HG03064 (cell line): ENCODE measurements at regions not wholly inside any gene's neighbourhood (a gene's known extent, or its start where the extent isn't known, plus 50 kb on each side); places are given as distances from the start of the nearest gene placed in this dataset.

ENCODE experiments used
- ATAC-seq: cut with Tn5 transposase; IDR thresholded peaks from one replicate; pipeline ENCODE4 v1.9.1; 2021; ENCODE audit warnings: low read depth; ENCODE audit not compliant: unreplicated experiment

DNA sequence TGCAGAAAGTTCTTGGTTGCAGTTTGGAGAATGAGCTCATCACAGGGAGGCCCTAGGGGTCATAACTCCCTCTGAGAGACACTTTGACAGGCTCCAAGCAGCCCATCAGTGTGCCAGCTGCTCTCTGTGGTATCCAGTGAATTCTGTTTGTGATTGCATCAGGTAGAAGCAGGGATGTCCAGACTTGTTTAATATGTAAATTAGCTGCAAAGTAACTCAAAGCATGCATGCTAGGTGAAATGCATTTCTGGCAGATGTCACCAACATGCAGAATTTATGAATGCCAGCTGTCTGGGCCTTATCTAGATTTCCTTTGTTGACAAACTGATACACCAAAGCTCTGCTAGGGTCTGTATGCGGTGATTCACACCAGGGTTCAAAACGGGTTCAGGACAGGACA is 123.6 kb upstream of the MTNR1B start:
- ATAC-seq = no peak

GRCh38 chr11:92846491-92847125 is 122.8 kb upstream of the MTNR1B start:
- no peak for ATAC-seq

- ATAC-seq = no peak
Observed at GRCh38 chr11:92848578-92848977, 120.9 kb upstream of the MTNR1B start.

DNA sequence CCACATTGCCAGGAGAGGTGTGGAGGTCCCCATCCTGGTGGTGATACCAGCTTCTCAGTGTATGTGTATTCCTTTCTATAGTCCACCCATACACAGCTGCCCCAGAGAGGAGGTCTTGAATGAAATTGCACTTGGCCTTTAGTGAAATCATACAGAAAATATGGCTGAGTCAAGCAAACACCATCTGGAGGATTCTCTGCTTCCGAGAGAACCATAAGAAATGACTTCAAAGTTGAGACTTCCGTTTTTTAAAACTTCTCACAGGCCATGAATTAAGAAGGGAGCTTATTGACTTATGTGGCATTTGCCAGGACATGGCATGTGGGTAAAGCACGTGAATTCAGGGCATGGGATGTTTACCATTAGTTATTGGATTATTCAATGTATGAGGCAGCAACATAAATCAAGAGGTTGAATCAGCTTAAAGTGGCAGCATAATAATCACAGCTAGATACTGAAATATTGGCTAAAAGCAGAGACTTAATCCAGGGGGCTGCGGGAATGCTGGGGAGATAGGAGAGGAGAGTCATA is 119.1 kb upstream of the MTNR1B start:
- ATAC-seq = no peak

- no peak for ATAC-seq
Observed at GRCh38 chr11:92852229-92852628, 117.2 kb upstream of the MTNR1B start.

GRCh38 chr11:92852946-92853345 is 116.5 kb upstream of the MTNR1B start:
- no peak for ATAC-seq

- ATAC-seq = no peak
Observed at GRCh38 chr11:92854162-92854561, 115.3 kb upstream of the MTNR1B start.

GRCh38 chr11:92854952-92855351 is 114.5 kb upstream of the MTNR1B start:
- ATAC-seq = no peak

DNA sequence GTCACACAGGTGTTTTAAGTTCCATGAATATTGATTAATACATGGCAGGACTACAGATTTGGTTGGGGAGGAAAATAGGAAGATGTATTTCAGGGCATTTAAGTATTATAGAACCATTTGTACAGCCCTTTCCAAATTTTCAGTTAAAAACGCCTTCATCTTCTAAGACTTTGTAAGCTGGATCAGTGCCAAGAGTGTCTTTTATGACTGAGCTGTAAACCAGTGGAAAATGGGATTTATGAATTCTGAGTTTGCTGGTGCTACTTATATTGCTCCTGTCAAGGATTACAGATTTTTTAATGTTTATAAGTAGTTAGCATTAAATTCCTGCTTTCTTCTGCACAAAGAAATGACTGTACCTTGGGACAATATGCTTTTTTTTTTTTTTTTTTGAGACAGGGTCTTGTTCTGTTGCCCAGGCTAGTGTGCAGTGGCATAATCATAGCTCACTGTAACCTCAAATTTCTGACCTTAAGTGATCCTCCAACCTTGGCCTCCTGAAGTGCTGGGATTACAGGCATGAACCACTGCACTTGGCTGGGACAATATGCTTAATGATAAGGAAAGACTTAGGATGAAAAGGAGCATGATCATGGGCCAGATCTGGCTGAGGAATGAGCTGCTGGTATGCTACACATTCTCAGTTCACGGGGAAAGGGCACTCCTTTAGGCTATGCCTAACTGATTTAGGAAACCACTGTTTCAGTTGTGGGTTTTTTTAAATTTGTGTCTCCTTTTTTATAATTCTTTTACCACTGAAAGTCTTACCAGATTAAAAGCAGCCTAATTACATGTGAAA is 113.6 kb upstream of the MTNR1B start:
- no peak for ATAC-seq

GRCh38 chr11:92857407-92857806 is 112.0 kb upstream of the MTNR1B start:
- ATAC-seq = no peak

GRCh38 chr11:92859156-92859690 is 110.2 kb upstream of the MTNR1B start:
- ATAC-seq = no peak

DNA sequence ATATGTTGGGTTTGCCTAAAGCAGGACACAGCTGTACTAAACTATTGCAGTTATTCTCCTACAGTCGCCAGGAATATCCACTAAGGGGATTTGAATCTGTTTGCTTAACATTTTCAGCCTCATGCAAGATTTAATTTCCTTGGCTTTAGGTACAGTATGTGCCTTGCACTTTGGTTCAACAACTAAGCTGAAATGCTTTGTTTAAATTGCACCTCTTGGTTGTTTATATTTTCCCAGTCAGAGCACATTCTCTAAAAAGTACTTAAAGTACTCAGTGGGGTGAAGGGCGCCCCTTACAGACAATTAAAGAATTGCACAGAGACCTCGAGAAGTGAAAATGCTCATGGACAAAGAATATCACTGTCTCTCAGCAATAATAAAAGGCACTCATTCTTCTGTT is 107.8 kb upstream of the MTNR1B start:
- no peak for ATAC-seq

DNA sequence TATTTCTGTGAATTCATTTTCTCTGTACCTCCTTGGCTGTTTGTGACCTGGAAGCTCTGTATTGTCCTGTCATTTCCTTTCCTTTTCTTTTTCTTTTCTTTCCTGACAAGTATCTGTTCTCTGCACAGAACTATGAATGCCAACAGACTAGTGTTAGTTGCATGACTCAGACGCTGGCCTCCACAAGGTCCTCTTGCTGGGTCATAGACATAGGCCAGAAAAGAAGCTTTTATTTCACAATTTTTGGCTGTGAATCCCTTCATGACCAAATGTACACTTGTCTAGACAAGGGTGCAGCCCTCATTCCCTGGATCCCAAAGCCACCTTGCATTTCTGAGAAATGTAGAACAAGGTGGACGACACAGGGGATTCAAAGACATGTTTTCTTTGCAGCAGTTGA is 104.1 kb upstream of the MTNR1B start:
- no peak for ATAC-seq

DNA sequence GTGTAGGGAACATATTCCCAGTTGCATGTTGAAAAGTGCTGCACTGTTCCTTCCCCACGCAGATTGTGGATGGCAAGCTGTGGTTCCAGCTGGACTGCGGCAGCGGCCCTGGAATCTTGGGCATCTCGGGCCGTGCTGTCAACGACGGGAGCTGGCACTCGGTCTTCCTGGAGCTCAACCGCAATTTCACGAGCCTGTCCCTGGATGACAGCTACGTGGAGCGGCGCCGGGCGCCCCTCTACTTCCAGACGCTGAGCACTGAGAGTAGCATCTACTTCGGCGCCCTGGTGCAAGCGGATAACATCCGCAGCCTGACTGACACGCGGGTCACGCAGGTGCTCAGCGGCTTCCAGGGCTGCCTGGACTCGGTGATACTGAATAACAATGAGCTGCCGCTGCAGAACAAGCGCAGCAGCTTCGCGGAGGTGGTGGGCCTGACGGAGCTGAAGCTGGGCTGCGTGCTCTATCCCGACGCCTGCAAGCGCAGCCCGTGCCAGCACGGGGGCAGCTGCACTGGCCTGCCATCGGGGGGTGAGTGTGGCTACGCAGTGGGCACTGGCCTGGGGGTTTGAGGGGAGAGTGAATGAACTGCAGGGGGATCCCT is 102.7 kb upstream of the MTNR1B start:
- no peak for ATAC-seq

GRCh38 chr11:92867913-92868619 is 101.4 kb upstream of the MTNR1B start:
- no peak for ATAC-seq

GRCh38 chr11:92869716-92870115 is 99.7 kb upstream of the MTNR1B start:
- ATAC-seq = no peak

- ATAC-seq = no peak
Observed at GRCh38 chr11:92870196-92870832, 99.1 kb upstream of the MTNR1B start.

GRCh38 chr11:92873551-92873950 is 95.9 kb upstream of the MTNR1B start:
- no peak for ATAC-seq

GRCh38 chr11:92875473-92875872 is 94.0 kb upstream of the MTNR1B start:
- no peak for ATAC-seq

- no peak for ATAC-seq
Observed at GRCh38 chr11:92879086-92879485, 90.4 kb upstream of the MTNR1B start.
